Muscle of back (tissue), 3 donors: ENCODE measurements at regions not wholly inside any gene's neighbourhood (a gene's known extent, or its start where the extent isn't known, plus 50 kb on each side); places are given as distances from the start of the nearest gene placed in this dataset.
"Not testable (repeated sequence)": the region's sequence is repeated elsewhere in the genome, so short reads cannot be mapped to it uniquely, and the experiment has no call there.

Experiments used
- DNase-seq, 3 donors: peaks; one replicate each; pipeline versions ENCODE4 v3.0.0 to v3.0.0-alpha.2; 2013

DNA sequence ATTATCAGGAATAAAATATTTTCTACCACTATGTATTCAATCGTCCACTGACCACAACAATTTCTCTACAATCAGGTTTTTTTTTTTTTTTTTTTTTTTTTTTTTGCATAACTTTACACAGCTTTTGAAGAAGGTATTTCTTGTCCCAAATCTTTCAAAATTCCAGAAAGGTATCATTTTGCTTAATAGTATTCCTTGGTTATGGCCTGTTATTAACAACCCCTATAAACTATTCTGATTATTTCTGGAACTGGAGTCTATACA, 145.3 kb downstream of the ALX1 start:
- DNase-seq: no peak

DNA sequence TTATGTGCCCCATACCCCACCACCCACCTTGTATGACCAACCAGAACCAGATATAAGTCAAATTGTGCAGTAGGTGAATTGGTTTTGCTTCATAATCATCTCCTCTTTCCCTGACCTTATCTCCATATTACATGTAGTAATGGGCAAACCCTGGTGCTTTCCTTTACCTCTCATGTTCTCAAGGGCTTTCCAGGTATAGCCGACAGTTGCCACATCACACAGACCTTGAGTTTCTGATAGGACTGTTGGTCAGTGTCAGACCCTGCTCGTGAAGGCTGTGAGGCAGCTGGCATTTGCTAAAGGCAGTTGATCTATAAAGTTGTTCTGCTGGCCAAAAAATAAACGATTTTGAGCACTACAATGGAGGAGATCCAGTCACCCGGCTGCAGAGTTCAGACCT, 145.9 kb downstream of the ALX1 start:
- no peak for DNase-seq

- not testable (repeated sequence) for DNase-seq
Observed at GRCh38 chr12:85433148-85433547, 153.1 kb downstream of the ALX1 start.

- no peak for DNase-seq
Observed at GRCh38 chr12:85440271-85440670, 160.3 kb downstream of the ALX1 start.

DNA sequence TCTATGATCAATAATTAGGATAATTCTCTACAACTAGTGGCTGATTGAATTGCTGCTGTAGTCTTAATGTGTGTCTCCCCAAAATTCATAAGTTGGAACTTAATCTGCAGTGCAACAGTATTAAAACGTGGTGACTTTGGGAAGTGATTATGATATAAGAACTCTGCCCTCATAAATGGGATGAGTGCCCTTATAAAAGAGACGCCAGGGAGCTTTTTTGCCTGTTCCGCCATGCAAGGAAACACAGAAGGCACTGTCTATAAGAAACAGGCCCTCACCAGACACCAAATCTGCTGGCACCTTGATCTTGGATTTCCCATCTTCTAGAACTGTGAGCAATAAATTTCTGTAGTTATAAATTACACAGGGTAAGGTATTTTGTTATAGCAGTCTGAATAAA, 161.0 kb downstream of the ALX1 start:
- DNase-seq: no peak

DNA sequence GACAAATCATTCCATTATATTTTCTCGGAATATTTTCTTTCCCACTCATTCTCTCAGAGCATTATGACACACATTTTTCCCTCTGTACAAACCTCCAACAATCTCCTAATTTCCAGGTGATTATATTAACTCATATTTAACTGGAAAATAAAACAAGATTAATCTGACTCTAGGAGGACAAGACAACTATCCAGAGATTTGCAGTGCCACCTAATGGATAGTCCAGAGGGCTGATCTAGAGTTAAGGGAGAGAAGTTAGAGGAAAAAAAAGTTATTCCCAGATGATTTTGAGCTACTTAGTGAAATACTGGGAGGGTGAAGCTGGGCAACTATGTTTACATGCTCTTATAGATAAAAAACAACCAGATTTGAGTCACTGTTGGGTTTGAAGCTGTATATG, 161.7 kb downstream of the ALX1 start:
- no peak for DNase-seq

GRCh38 chr12:85445060-85445938, 165.3 kb downstream of the ALX1 start:
- DNase-seq: no peak

- DNase-seq: no peak
Observed at GRCh38 chr12:85448031-85448430, 168.0 kb downstream of the ALX1 start.

DNA sequence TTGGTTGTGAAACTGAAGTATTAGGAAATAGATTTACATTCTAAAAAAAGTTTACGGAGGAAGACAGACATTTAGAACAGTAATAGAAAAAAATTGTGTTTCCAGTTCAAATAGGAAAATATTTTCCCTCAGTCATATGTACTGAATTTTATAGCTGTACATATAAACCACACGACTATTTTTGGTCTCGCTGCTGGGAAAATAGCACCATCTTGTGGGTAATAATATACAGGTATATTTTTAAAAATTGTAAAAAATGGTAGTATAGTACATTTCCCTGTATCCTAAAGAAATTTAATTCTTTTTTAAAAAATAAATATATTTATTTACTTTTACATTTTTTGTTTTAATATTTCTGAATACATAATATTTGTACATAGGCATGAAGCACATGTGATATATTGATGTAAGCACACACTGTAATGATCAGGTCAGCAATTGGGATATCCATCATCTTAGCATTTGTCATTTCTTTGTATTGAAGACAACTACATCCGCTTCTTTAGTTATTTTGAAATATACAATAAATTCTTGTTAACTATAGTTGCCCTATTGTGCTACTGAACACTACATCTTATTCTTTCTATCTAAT, 168.6 kb downstream of the ALX1 start:
- DNase-seq: peak in 1 of 3 donors; percentile 19

GRCh38 chr12:85457016-85457415, 177.0 kb downstream of the ALX1 start:
- no peak for DNase-seq

GRCh38 chr12:85461127-85461526, 181.1 kb downstream of the ALX1 start:
- no peak for DNase-seq

- DNase-seq: no peak
Observed at GRCh38 chr12:85462888-85463287, 182.9 kb downstream of the ALX1 start.

GRCh38 chr12:85466890-85467289, 186.9 kb downstream of the ALX1 start:
- no peak for DNase-seq

GRCh38 chr12:85468356-85469157, 188.5 kb downstream of the ALX1 start:
- peak; percentile 54 to 77 (median 60) for DNase-seq

DNA sequence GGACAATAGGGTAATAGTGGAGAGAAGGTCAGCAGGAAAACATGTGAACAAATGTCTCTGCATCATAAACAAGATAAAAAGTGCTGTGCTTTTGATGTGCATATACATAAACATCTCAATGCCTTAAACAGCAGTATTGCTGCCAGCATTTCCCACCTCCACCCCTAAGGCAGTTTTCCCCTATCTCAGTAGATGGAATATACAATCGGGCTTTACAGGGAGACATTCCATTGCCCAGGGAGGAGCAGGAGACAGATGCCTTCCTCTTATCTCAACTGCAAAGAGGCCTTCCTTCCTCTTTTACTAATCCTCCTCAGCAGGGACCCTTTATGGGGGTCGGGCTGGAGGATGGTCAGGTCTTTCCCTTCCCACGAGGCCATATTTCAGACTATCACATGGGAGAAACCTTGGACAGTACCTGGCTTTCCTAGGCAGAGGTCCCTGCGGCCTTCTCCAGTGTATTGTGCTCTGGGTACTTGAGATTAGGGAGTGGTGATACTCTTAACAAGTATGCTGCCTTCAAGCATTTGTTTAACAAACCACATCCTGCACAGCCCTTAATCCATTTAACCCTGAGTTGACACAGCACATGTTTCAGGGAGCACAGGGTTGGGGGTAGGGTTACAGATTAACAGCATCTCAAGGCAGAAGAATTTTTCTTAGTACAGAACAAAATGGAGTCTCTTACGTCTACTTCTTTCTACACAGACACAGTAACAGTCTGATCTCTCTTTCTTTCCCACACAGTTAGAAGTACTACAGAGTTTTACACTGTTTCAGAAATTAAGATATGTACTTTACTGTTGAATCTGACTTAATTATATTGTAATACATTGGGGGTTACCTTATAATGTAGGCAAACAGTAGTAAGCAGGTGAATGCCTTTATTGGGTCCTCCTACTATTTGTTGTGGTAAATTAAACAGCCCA, 189.4 kb downstream of the ALX1 start:
- not testable (repeated sequence) for DNase-seq

DNA sequence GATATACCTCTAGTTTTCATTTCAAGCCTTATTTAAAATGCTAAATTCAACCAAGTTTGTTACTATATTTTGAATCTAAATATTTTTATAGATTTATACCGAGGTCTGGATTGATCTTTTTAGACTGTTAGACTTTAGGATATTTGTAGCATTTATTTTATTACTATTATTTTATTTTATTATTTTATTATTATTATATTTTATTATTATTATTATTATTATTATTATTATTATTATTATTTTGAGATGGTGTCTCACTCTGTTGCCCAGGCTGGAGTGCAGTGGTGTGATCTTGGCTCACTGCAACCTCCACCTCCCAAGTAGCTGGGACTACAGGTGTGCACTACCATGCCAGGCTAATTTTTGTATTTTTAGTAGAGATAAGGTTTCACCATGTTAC, 195.3 kb downstream of the ALX1 start:
- DNase-seq: not testable (repeated sequence)

DNA sequence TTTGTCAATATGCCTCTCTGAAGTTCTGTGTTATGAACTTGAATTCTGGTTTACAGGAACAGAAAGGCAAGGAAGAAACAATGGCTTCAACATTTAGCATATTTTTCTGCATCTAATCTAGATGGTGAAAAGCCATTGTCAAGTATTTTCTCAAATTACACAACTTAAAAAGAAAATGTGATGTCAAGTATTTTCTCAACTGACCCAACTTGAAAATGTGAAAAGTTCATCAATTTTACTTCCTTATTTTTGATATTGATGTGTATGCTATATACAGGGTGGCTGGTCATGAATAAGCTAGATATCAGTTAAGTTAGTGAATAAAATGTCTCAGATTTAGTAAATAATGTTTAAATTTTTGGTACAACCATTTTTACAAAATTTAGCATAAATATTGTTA, 196.7 kb downstream of the ALX1 start:
- DNase-seq: no peak

GRCh38 chr12:85484387-85484786, 204.4 kb downstream of the ALX1 start:
- DNase-seq: no peak

DNA sequence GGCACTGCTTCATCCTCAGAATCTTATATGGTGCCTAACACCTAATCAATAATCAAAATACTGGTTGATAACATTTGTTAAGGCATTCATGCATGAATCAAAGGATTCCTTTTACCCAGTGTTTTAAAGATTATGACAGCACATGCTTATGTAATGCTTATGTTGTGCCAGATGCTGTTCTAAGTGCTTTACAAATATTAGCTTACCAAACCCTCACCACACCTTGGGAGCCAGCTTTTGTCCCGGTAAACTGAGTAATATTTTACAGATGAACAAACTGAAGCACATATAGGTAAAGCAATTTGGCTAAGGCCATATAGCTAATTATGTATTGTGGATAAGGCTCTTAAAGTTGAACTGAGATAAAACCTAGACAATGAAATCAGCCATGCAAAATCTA, 209.2 kb downstream of the ALX1 start:
- DNase-seq: no peak

- DNase-seq: no peak
Observed at GRCh38 chr12:85504164-85504563, 224.1 kb downstream of the ALX1 start.

- no peak for DNase-seq
Observed at GRCh38 chr12:85504624-85505023, 224.6 kb downstream of the ALX1 start.

DNA sequence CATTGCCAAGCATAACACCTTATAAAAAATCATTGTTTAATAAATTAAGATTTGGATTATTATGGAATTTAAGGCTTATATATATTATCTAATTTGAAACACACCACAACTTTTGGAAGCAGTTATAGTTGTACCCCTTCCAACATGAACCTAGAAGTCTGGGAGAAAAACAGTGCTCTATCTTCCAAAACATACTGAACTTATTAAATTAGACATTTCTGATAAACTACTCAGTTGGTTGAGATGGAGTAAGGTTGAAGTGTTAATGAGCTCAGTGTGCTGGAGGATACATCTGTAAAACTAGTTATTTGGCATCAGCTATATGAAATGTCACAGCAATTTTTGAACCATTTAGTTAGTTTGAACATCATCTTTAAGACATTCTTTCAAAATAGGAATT, 227.4 kb downstream of the ALX1 start:
- DNase-seq: peak; percentile 5 to 33 (median 25)
